ENCODE measurements at regions not wholly inside any gene's neighbourhood (a gene's known extent, or its start where the extent isn't known, plus 50 kb on each side); places are given as distances from the start of the nearest gene placed in this dataset.

DNA sequence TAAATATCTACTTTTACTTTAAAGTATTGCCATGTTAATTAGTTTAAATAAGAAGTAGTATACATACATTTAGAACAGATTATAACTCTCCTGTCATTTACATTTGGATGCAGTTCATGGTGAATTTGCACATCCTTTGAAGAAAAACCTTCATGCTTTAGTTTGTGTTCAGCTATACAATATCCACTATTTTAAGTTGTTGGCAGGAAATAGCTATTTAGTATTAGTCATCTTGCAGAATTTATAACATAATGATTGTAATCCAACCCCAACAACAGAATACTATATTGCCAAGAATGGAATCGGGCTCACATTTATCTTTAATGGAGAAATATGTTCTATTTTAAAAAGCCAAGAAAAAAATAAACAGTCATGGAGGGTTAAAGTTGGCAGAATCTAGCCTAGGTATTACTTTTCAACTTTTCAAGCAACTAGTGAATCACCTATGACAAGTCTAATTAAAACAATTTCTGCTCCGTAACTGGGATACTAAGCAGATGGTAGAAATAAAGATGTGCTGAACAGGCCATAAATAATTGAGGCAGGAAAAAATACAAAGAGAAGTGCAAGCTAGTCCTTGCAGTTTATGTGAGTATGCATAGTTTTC is 1170.6 kb upstream of the NUDT12 start:
- DNase-seq (ENCODE audit: low spot score) = no peak

- DNase-seq (ENCODE audit: low spot score) = no peak
Observed at GRCh38 chr5:104731331-104731730, 1168.7 kb upstream of the NUDT12 start.

GRCh38 chr5:104708027-104708426 is 1145.4 kb upstream of the NUDT12 start:
- no peak for DNase-seq (ENCODE audit: low spot score)

DNA sequence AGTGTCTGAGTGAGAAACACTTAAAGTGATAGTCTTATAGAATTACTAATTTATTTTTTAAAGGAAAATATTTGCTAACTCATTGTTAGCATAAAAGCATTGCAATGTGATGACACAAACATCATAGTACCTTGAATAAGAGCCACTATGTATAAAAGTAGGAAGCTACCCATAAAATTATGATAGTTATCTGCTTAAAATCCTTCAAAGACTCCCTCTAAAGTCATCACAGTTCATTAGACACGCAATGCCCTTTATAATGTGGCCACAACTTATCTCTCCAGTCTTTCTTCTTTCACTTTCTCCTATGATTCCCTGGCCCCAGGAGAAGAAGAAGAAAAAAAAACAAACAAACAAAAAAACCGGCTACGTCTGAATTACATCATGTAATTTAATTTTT is 1144.0 kb upstream of the NUDT12 start:
- no peak for DNase-seq (ENCODE audit: low spot score)

GRCh38 chr5:104702212-104702611 is 1139.6 kb upstream of the NUDT12 start:
- DNase-seq (ENCODE audit: low spot score) = no peak

DNA sequence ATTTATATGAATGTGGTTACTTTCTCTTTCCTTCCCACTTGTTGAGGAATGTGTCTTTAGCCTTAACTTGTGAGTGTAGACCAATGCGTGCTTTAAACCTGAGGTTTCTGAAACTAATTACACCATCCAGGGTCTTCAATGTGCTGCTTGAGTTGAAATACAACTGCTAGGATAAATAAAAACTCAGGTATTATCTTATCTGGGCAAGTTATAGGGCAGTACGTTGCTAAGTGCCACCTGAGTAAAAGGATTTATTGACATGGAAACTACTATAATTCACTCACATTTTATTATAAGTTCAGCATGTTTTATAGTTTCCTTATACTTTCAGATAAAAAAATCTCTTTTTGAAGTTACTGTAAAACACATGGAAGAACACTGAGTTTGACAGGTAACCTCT is 1136.8 kb upstream of the NUDT12 start:
- no peak for DNase-seq (ENCODE audit: low spot score)

- no peak for DNase-seq (ENCODE audit: low spot score)
Observed at GRCh38 chr5:104661256-104661655, 1098.7 kb upstream of the NUDT12 start.

DNA sequence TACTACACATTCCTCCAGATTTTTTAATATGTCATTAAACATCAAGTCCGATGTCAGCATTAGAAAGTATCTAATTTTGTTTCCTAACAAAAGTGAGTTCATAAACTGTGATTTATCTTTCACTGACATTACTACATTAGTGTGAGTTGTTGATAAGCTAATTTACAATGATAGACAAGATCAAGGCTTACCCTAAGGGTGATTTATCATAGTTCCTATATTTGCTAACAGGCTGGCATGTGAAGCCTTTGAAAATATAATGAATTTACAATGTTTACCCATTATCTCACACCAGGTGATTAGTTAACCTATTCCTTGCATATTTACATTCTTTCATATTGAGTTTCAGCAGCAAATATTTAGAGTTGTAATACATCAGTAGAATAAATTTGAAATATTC is 1096.9 kb upstream of the NUDT12 start:
- no peak for DNase-seq (ENCODE audit: low spot score)

DNA sequence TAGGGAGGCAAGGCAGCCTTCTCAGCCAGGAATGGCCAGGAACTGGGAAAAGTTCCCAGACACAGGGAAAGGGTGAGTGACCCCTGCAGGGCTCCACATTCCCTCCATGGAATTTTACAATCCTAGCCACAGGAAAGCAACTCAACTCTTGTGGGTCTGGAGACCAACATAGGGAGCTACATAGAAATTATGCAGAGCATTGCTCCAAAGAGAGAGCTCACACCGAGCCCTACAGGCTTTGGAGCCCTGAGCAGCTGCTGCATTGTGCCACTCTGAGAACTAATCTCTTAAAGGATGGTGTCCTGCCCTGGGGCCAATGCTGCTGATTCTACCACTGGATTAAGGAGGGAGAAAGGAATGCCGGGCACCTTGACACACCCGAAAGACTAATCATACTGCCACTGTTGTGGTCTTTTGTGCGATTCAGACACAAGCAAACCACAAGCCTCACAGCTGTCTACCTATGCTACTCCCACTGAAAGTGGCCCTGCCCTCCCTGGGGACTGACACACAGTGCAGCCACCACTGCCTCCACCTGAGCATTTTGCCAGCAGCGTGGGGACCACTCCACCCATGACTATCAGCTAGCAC is 1089.8 kb upstream of the NUDT12 start:
- DNase-seq (ENCODE audit: low spot score) = no peak

DNA sequence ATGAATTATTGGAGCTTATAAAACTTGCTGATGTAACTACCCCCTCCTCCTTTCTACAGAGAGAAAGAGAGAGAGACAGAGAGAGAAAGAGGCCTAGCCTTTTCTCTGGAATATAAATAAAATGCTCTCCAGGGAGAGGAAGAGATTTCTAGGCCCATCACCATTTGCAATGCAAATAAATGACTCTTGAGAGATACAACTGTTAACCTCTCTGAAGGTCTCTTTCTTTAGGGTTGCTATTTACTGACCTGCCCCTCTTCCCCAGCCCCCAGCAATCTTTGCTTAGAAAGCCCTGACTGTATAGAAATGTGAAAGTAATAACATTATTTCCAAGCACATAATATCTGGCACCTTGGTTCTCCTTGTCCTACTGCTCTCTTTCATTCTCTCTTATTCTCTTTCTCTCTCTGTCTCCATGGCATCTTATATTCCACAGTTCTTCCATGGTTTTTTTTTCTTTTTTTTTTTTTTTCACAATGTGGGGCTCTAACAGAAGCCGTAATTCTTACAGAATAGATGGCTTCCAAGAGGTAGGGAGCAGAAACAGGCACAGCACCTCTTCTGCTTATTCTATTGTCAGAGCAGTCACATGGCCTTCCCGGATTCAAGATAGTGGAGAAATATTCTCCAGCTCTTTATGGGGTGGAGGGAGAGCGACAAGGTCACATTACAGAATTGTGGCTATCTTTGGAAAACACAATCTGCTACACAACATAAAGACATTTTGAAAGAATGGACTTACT is 1087.9 kb upstream of the NUDT12 start:
- no peak for DNase-seq (ENCODE audit: low spot score)

- DNase-seq (ENCODE audit: low spot score) = no peak
Observed at GRCh38 chr5:104646416-104646815, 1083.8 kb upstream of the NUDT12 start.

GRCh38 chr5:104643320-104643719 is 1080.7 kb upstream of the NUDT12 start:
- DNase-seq (ENCODE audit: low spot score) = no peak

- DNase-seq (ENCODE audit: low spot score) = no peak
Observed at GRCh38 chr5:104635227-104635626, 1072.6 kb upstream of the NUDT12 start.

- no peak for DNase-seq (ENCODE audit: low spot score)
Observed at GRCh38 chr5:104628911-104629310, 1066.3 kb upstream of the NUDT12 start.

GRCh38 chr5:104626122-104626521 is 1063.5 kb upstream of the NUDT12 start:
- DNase-seq (ENCODE audit: low spot score) = no peak

- DNase-seq (ENCODE audit: low spot score) = no peak
Observed at GRCh38 chr5:104612005-104612404, 1049.4 kb upstream of the NUDT12 start.

DNA sequence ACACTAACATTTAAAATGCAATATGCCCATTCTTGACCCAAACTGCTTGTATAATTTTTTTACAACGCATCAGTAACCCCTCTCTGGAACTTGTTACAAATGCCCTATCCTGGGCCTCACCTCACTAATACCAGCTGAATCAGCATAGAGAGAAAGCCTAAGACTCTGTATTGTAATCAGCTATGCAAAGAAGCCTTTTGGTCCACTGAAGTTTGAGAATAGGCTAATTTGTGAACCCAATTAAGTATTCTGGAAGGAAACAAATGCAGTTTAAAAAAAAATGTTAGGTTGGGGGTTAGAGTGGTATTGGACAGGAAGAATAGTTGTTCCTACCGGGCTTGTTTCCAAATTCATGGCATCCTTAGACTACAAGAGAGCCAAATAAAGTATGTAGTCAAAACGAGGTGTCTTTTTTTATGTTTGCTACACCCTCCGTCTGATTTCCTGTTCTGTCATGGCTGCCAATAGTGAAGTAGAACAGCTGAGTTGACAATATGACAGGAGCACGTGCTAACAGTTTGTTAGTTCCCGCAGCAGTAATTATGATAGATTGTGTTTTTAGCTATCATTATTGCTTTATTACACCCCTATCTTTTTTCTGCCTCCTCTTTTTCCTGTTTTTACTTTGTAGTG is 1048.7 kb upstream of the NUDT12 start:
- DNase-seq (ENCODE audit: low spot score) = no peak

DNA sequence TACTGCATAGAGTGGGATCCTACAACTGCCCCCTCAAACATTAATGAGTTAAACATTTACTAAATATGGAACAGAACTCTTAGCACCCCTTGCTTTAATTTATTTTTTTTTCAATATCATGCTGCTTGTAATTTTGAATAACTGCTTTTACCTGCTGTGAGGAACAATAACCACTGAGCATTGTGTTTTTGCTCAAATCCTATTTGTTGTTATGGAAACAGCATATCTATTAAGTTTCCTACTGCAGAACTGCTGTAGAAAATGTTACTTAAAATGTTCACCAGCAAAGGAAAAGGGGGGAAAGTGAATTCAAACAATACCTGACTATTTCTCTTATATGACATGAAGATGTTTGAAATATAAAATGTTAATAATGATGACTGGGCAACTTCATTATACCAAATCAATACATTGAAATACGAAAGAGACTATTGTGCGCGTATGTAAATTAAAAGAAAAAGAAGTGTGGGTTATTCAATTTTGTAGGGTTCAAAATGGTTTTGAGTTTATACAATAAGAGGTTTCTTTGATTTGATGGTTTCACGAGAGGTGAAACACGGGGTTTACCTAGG is 1043.8 kb upstream of the NUDT12 start:
- no peak for DNase-seq (ENCODE audit: low spot score)

GRCh38 chr5:104599726-104600125 is 1037.1 kb upstream of the NUDT12 start:
- no peak for DNase-seq (ENCODE audit: low spot score)

GRCh38 chr5:104598285-104598684 is 1035.7 kb upstream of the NUDT12 start:
- no peak for DNase-seq (ENCODE audit: low spot score)

DNA sequence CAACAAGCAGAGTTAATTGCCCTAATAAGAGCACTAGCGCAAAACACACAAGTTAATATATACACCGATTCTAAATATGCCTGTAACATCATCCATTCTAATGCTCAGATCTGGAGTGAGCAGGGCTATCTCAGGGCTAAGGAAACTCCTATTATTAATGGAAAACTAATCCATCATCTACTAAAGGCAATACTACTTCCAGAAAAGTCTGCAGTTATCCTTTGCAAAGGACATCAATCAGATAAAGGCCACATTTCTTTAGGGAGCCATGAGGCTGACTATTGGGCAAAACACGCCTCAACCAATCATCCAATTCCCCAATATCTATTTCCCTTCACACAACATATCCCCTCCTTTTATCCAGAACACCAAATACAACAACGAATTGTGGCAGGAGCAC is 1032.3 kb upstream of the NUDT12 start:
- DNase-seq (ENCODE audit: low spot score) = no peak

DNA sequence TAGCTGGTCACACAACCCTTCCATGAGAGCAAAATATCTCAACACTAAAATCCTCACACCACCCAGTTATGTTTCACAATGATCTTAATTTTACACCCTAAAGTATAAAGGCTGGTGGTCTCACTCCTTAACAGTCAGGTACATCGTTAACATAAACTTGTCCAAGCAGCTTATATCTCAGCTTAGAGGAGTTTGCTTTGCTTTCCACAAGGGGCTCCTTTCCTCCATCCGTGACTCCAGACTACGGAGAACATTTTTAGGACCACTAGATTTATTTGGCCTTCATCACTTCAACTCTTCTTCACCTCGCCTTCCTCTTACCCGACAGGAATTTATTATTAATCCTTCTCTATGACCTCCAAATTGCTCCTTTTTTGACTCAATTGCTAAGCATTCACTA is 1014.1 kb upstream of the NUDT12 start:
- DNase-seq (ENCODE audit: low spot score) = no peak

Measured in kidney capillary endothelial cell (primary cell).